GM18505 (cell line): ENCODE measurements at regions not wholly inside any gene's neighbourhood (a gene's known extent, or its start where the extent isn't known, plus 50 kb on each side); places are given as distances from the start of the nearest gene placed in this dataset.

Source experiments
- ATAC-seq: cut with Tn5 transposase; IDR thresholded peaks from one replicate; pipeline ENCODE4 v1.9.1; 2021; ENCODE audit not compliant: unreplicated experiment
- POLR2A ChIP-seq: IDR thresholded peaks from 4 replicates; pipeline ENCODE4 v1.6.1; 2011; ENCODE audit warnings: borderline replicate concordance; ENCODE audit not compliant: insufficient read depth, insufficient read length; ENCODE audit errors: extremely low read depth

DNA sequence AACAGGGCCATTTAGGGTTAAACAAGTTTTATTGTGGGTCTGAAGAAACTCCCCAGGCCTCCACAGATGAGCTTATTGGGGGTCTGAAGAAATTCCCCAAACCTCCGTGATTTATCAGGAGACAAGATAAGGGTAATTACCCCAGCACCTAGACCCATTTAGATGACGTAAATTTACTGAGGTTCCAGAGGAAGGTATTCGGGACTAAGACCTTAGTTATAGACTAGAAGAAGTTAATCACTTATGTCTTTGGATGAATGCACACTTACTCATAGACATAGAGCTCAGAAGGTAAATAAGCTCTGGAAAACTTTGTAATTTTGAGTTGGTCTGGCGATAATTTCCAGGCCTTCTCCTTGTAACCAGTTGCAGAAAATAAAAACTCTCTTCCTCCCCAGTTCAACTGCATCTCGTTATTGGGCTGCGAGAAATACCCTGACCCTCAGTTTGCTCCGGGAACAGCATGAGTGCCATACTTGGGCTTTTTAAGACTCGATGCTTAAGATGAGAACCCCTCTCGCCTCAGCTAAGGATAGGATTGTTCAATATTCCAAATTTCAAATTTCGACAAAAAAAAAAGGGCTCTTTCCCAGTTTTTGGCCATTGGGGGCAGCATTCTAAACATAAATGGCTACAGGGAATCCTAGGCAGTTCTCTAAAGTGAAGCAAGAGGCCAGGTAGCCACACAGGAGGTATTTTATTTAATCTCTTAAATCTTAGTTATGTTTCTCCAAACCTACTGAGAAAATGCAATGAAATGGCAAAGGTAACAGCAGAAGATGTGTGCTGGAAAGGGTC lies 74.7 kb upstream of the PFKP start:
- ATAC-seq, result no peak
- no peak for TF ChIP-seq POLR2A

- TF ChIP-seq POLR2A, result no peak
- ATAC-seq, result no peak
Measured at GRCh38 chr10:2990764-2991163, 76.6 kb upstream of the PFKP start.

GRCh38 chr10:2989292-2989947 lies 77.9 kb upstream of the PFKP start:
- no peak for ATAC-seq

GRCh38 chr10:2987185-2987768 lies 80.1 kb upstream of the PFKP start:
- no peak for TF ChIP-seq POLR2A
- no peak for ATAC-seq

More at GRCh38 chr10:2989292-2989947, 77.9 kb upstream of the PFKP start:
- no peak for TF ChIP-seq POLR2A

GRCh38 chr10:2986391-2986801 lies 81.0 kb upstream of the PFKP start:
- no peak for ATAC-seq
- TF ChIP-seq POLR2A, result no peak

GRCh38 chr10:2985729-2986232 lies 81.6 kb upstream of the PFKP start:
- ATAC-seq, result no peak
- no peak for TF ChIP-seq POLR2A

GRCh38 chr10:2984682-2985081 lies 82.7 kb upstream of the PFKP start:
- ATAC-seq, result no peak

GRCh38 chr10:2982146-2982545 lies 85.2 kb upstream of the PFKP start:
- TF ChIP-seq POLR2A, result no peak
- ATAC-seq, result no peak

More at GRCh38 chr10:2984682-2985081, 82.7 kb upstream of the PFKP start:
- no peak for TF ChIP-seq POLR2A

- no peak for ATAC-seq
- no peak for TF ChIP-seq POLR2A
Measured at GRCh38 chr10:2981361-2981801, 86.0 kb upstream of the PFKP start.

DNA sequence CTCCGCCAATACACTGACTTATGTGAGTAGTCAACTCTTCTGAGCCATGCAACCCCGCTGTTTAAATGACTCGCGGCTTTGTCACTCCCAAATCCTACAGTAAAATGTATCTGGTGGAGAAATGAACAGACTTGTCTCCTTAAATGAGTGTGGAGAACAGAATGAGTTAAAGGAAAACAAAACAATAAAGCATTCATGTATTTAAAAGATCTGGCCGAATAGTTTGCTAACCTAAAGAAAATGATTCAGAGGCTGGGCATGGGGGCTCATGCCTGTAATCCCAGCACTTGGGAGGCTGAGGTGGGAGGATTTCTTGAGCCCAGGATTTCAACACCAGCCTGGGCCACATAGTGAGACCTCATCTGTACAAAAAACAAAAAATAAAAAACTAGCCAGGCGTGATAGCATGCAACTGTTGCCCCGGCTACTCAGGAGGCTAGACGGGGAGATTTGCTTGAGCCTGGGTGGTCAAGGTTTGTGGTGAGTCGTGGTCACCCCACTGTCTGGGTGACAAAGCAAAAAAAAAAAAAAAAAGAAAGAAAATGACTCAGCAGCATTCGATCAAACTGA lies 86.5 kb upstream of the PFKP start:
- no peak for ATAC-seq
- no peak for TF ChIP-seq POLR2A

DNA sequence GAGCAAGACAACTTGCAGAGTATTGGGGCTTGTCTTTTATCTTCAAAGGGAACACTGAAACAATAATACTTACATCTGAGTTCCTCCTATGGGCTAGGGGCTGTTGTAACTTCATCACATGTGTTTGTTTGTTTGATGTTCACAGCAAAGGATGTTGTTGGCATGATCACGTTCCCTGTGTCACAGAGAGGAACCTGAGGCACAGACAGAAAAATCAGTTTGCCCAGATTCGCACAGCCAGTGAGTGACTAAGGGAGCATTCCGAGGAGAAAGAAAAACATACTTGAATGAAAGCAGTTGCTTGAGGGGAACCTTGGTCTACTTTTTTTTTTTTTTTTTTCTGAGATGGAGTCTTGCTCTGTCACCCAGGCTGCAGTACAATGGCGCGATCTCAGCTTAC lies 87.2 kb upstream of the PFKP start:
- no peak for ATAC-seq

DNA sequence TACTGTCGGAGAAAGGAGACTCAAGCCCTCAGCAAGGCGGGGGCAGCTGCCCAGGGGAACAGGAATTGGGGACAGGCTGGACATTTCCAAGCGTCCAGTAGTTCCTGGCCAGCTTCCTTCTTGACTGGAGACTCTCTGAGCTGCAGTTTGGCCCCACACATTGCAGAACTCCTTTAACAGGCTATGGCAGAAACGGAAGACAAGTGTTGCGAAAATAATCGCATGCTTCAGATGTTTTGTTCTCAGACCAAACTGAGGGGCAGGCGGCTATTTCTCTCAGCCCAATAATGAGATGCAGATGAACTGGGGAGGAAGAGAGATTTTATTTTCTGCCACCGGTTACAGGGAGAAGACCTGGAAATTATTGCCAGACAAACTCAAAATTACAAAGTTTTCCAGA lies 88.0 kb upstream of the PFKP start:
- no peak for ATAC-seq
- TF ChIP-seq POLR2A, result no peak

More for the DNA sequence above, 87.2 kb upstream of the PFKP start:
- TF ChIP-seq POLR2A, result no peak

GRCh38 chr10:2978574-2979273 lies 88.6 kb upstream of the PFKP start:
- TF ChIP-seq POLR2A, result no peak
- ATAC-seq, result no peak
